Cardiac muscle cell (in vitro differentiated cells and primary cell): ENCODE measurements at regions not wholly inside any gene's neighbourhood (a gene's known extent, or its start where the extent isn't known, plus 50 kb on each side); places are given as distances from the start of the nearest gene placed in this dataset.

ENCODE experiments used
- DNase-seq, 2 donors: peaks; one replicate each; pipeline versions ENCODE4 v3.0.0 to v3.0.0-alpha.2; 2010 to 2017; ENCODE audit warnings: low read depth in 1 of 2, low spot score in 1 of 2
- H3K27ac ChIP-seq: fragments of 200-600 bp; sonication (generic); 2 replicates; pipeline ENCODE4 v1.5.1; 2016
- H3K27me3 ChIP-seq: fragments of 200-600 bp; sonication (generic); 2 replicates; pipeline ENCODE4 v1.6.0; 2016; ENCODE audit warnings: control low read depth
- H3K36me3 ChIP-seq: fragments of 200-600 bp; sonication (generic); 2 replicates; pipeline ENCODE4 v1.5.1; 2016; ENCODE audit warnings: control low read depth
- H3K4me1 ChIP-seq: fragments of 200-600 bp; sonication (generic); 2 replicates; pipeline ENCODE4 v1.8.1; 2017; ENCODE audit warnings: low read depth, mild to moderate bottlenecking, mixed run types
- H3K4me3 ChIP-seq: fragments of 200-600 bp; sonication (generic); 2 replicates; pipeline ENCODE4 v1.5.1; 2016; ENCODE audit warnings: mild to moderate bottlenecking
- H3K9me3 ChIP-seq: fragments of 200-600 bp; sonication (generic); 2 replicates; pipeline ENCODE4 v1.5.1; 2017; ENCODE audit warnings: low read depth, mild to moderate bottlenecking, control low read depth
- CTCF ChIP-seq: IDR thresholded peaks from 2 replicates; pipeline ENCODE4 v1.5.1; 2012; ENCODE audit warnings: low read depth, mild to moderate bottlenecking, low read length

- no peak for DNase-seq
- H3K4me3 ChIP-seq: no peak overlapping the region
- H3K27me3 ChIP-seq: no peaks in the 10 kb centered on the region
- no peak for TF ChIP-seq CTCF
- H3K27ac ChIP-seq: no peak overlapping the region
- H3K36me3 ChIP-seq: no peaks in the 10 kb centered on the region
- no peaks in the 10 kb centered on the region for H3K9me3 ChIP-seq
- H3K4me1 ChIP-seq: no peaks in the 10 kb centered on the region
These were observed 139.5 kb downstream of the KIF18A start for GRCh38 chr11:27968461-27968860.

DNA sequence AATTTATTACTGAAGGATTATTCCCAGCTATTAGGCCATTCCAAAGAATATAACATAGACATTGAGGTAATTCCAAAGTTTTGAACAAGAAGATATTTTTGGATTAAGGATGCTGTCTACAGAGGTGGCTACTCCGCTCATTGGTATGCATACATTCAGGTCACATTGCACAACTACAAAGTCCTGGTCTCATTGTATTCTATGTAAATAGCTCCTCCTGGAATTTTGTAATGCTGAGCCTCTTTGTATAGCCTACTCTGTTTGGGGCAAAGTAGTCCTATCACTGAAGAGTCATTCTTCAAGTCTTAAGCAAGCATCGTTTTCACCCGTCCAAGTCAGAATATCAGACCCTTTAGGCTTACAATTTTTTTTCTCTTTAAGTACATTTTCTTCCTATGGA lies 142.4 kb downstream of the KIF18A start:
- H3K36me3 ChIP-seq: no peaks in the 10 kb centered on the region
- no peak for DNase-seq
- no peaks in the 10 kb centered on the region for H3K9me3 ChIP-seq
- no peak overlapping the region for H3K4me3 ChIP-seq
- no peak overlapping the region for H3K27ac ChIP-seq
- no peak for TF ChIP-seq CTCF
- H3K27me3 ChIP-seq: no peaks in the 10 kb centered on the region
- no peaks in the 10 kb centered on the region for H3K4me1 ChIP-seq

DNA sequence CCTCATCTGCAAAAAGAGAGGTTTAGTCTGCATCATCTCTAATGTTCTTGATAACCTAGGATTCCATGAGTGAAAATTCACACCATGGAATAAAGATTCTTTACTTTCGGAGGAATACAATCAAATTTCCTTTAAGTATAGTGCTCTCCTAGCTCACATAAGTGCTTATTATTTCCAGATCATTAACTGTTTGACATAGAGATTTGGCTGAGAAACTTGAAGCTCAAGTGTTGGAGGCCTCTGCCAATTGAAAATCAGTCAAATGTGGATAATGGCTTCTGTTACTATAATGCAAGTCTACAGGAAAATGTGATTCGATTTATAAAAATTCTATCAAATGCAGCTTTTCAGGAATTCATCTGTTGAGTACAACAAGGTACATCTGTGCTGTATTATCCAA lies 144.6 kb downstream of the KIF18A start:
- Histone ChIP-seq H3K27me3 (no peaks in the 10 kb centered on the region), H3K4me1 (no peaks in the 10 kb centered on the region), H3K4me3 (no peak overlapping the region), H3K27ac (no peak overlapping the region), H3K36me3 (no peaks in the 10 kb centered on the region), H3K9me3 (no peaks in the 10 kb centered on the region)
- no peak for TF ChIP-seq CTCF
- DNase-seq: no peak

- H3K27me3 ChIP-seq: no peaks in the 10 kb centered on the region
- no peak for TF ChIP-seq CTCF
- H3K27ac ChIP-seq: no peak overlapping the region
- H3K9me3 ChIP-seq: no peaks in the 10 kb centered on the region
- H3K4me1 ChIP-seq: no peaks in the 10 kb centered on the region
- no peak for DNase-seq
- no peaks in the 10 kb centered on the region for H3K36me3 ChIP-seq
- no peak overlapping the region for H3K4me3 ChIP-seq
These were observed 157.8 kb downstream of the KIF18A start for GRCh38 chr11:27949951-27950738.

GRCh38 chr11:27945348-27945747 lies 162.6 kb downstream of the KIF18A start:
- DNase-seq: no peak
- Histone ChIP-seq H3K9me3 (no peaks in the 10 kb centered on the region), H3K27me3 (no peaks in the 10 kb centered on the region), H3K4me1 (no peaks in the 10 kb centered on the region), H3K4me3 (no peak overlapping the region), H3K36me3 (no peaks in the 10 kb centered on the region), H3K27ac (no peak overlapping the region)
- TF ChIP-seq CTCF: no peak
